Thoracic aorta (tissue), 2 donors: ENCODE measurements at regions not wholly inside any gene's neighbourhood (a gene's known extent, or its start where the extent isn't known, plus 50 kb on each side); places are given as distances from the start of the nearest gene placed in this dataset.

ENCODE experiments used
- ATAC-seq: fragments of 150-250 bp; one replicate; pipeline ENCODE4 v1.8.0; 2017; ENCODE audit warnings: low read depth; ENCODE audit not compliant: insufficient number of reproducible peaks, low FRiP score
- DNase-seq: peaks from one replicate; pipeline ENCODE4 v3.0.0-alpha.2; 2020; ENCODE audit warnings: low spot score
- H3K27ac ChIP-seq, 2 donors: fragments of 200-600 bp; sonication (generic); 1 replicate in 1 of 2; 2 replicates in 1 of 2; pipeline ENCODE4 v1.5.1; 2016; ENCODE audit warnings: mild to moderate bottlenecking in 2 of 2, moderate library complexity in 2 of 2
- H3K27me3 ChIP-seq: fragments of 200-600 bp; sonication (generic); replicated peaks from 2 replicates; pipeline ENCODE4 v1.6.0; 2016; ENCODE audit warnings: mild to moderate bottlenecking; ENCODE audit not compliant: insufficient read depth
- H3K36me3 ChIP-seq: fragments of 200-600 bp; sonication (generic); one replicate; pipeline ENCODE4 v1.5.1; 2016
- H3K4me1 ChIP-seq, 2 donors: fragments of 200-600 bp; sonication (generic); 1 replicate in 1 of 2; 2 replicates in 1 of 2; pipeline versions ENCODE4 v1.5.1 to v1.6.0; 2016; ENCODE audit warnings: low read depth in 2 of 2, mild to moderate bottlenecking in 1 of 2; ENCODE audit not compliant: control insufficient read depth in 1 of 2
- H3K4me3 ChIP-seq: fragments of 200-600 bp; sonication (generic); 2 replicates; pipeline ENCODE4 v1.5.1; 2016; ENCODE audit warnings: mild to moderate bottlenecking
- H3K9me3 ChIP-seq: fragments of 200-600 bp; sonication (generic); 2 replicates; pipeline ENCODE4 v1.5.1; 2016
- TF ChIP-seq, protein P1 (sequence below): fragments of 200-600 bp; sonication (generic); IDR thresholded peaks from one replicate; pipeline ENCODE4 v1.5.1; 2019; ENCODE audit warnings: antibody characterized with exemption

DNA sequence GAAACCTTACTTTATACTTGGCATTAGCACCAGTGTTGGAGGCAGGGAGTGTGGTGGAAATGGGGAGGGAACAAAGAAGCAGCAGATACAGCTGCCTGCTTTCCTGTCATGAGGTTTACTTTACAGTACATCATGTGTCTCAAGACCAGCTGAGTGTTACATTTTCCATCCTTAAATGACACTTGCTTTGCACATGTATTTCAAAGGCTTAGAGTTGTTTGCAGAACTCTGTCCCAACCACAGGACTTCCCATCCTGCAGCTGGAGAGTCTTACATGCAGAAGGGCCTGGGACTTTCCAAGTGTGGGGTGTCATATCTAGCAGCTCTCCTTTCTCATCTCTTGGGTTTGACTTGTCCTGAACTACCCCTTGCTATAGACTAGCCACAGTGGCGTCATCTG is 395.9 kb downstream of the DHX35 start:
- no peak overlapping the region for H3K27ac ChIP-seq
- no peaks in the 10 kb centered on the region for H3K4me1 ChIP-seq
- DNase-seq, result no peak
- TF ChIP-seq, protein P1, sequence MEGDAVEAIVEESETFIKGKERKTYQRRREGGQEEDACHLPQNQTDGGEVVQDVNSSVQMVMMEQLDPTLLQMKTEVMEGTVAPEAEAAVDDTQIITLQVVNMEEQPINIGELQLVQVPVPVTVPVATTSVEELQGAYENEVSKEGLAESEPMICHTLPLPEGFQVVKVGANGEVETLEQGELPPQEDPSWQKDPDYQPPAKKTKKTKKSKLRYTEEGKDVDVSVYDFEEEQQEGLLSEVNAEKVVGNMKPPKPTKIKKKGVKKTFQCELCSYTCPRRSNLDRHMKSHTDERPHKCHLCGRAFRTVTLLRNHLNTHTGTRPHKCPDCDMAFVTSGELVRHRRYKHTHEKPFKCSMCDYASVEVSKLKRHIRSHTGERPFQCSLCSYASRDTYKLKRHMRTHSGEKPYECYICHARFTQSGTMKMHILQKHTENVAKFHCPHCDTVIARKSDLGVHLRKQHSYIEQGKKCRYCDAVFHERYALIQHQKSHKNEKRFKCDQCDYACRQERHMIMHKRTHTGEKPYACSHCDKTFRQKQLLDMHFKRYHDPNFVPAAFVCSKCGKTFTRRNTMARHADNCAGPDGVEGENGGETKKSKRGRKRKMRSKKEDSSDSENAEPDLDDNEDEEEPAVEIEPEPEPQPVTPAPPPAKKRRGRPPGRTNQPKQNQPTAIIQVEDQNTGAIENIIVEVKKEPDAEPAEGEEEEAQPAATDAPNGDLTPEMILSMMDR, result no peak
- H3K9me3 ChIP-seq, result no peaks in the 10 kb centered on the region
- H3K27me3 ChIP-seq, result no peaks in the 10 kb centered on the region
- H3K36me3 ChIP-seq, result no peaks in the 10 kb centered on the region
- no peak for ATAC-seq
- no peak overlapping the region for H3K4me3 ChIP-seq

GRCh38 chr20:39356908-39357307 is 394.8 kb downstream of the DHX35 start:
- no peak overlapping the region for H3K4me3 ChIP-seq
- H3K27ac ChIP-seq, result no peak overlapping the region
- DNase-seq (no peak), ATAC-seq (no peak)
- no peaks in the 10 kb centered on the region for H3K9me3 ChIP-seq
- TF ChIP-seq, protein P1, result no peak
- H3K4me1 ChIP-seq, result no peaks in the 10 kb centered on the region
- no peaks in the 10 kb centered on the region for H3K36me3 ChIP-seq
- H3K27me3 ChIP-seq, result no peaks in the 10 kb centered on the region

- H3K36me3 ChIP-seq, result no peaks in the 10 kb centered on the region
- H3K4me3 ChIP-seq, result no peak overlapping the region
- no peaks in the 10 kb centered on the region for H3K27me3 ChIP-seq
- H3K9me3 ChIP-seq, result peaks cover 5% of the 10 kb centered on the region
- H3K27ac ChIP-seq, result no peak overlapping the region
- no peak for DNase-seq
- H3K4me1 ChIP-seq, result no peaks in the 10 kb centered on the region
- ATAC-seq, result no peak
- TF ChIP-seq, protein P1, result no peak
Measured at GRCh38 chr20:39349240-39349639, 387.1 kb downstream of the DHX35 start.

GRCh38 chr20:39347626-39348025 is 385.5 kb downstream of the DHX35 start:
- H3K4me3 ChIP-seq, result no peak overlapping the region
- DNase-seq, result no peak
- ATAC-seq, result no peak

GRCh38 chr20:39342463-39342862 is 380.3 kb downstream of the DHX35 start:
- ATAC-seq, result no peak
- H3K27me3 ChIP-seq, result no peaks in the 10 kb centered on the region
- no peak for DNase-seq
- H3K27ac ChIP-seq, result no peak overlapping the region
- H3K9me3 ChIP-seq, result no peaks in the 10 kb centered on the region
- H3K36me3 ChIP-seq, result no peaks in the 10 kb centered on the region
- no peak overlapping the region for H3K4me3 ChIP-seq
- no peaks in the 10 kb centered on the region for H3K4me1 ChIP-seq
- TF ChIP-seq, protein P1, result no peak

More at GRCh38 chr20:39347626-39348025, 385.5 kb downstream of the DHX35 start:
- Histone ChIP-seq H3K27me3 (no peaks in the 10 kb centered on the region), H3K4me1 (no peaks in the 10 kb centered on the region), H3K36me3 (no peaks in the 10 kb centered on the region), H3K27ac (no peak overlapping the region), H3K9me3 (peaks cover 5% of the 10 kb centered on the region)
- TF ChIP-seq, protein P1, result no peak
